ENCODE measurements at regions not wholly inside any gene's neighbourhood (a gene's known extent, or its start where the extent isn't known, plus 50 kb on each side); places are given as distances from the start of the nearest gene placed in this dataset.

DNA sequence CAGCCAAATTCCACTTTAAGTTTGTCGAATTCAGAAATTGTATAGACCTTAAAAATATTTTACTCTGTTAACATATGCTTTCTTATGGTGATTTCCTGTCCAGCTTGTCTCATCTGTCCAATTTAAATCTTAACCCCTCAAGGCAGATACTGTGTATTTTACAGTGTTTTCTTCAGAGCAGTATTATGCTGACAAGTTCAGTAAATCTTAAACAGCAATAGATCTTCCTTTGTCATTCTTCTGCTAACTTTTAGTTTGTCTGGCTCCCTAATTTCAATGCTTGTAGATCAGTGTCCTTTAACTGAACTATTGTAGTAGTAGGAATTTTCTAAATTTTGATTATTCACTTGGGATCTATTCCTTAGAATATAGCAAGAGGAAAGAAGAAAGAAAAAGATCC lies 52.8 kb upstream of the MEIS1 start:
- H4K5ac ChIP-seq (ENCODE audit: low read length) = no peak overlapping the region
- H3K23ac ChIP-seq (ENCODE audit: low read length) = no peak overlapping the region
- H3K18ac ChIP-seq (ENCODE audit: low read length) = no peak overlapping the region
- no peak for DNase-seq
- H2BK5ac ChIP-seq (ENCODE audit: low read length) = no peak overlapping the region
- no peak overlapping the region for H3K27ac ChIP-seq (ENCODE audit: low read depth, low read length)
- H4K8ac ChIP-seq (ENCODE audit: low read depth, low read length) = no peak overlapping the region
- H2BK120ac ChIP-seq (ENCODE audit: low read depth, low read length) = no peak overlapping the region
- no peak overlapping the region for H3K4ac ChIP-seq (ENCODE audit: low read depth, low read length)
- no peaks in the 10 kb centered on the region for H3K79me1 ChIP-seq (ENCODE audit: low read length)
- H3K36me3 ChIP-seq (ENCODE audit: control insufficient read depth, insufficient read depth, low read length) = no peaks in the 10 kb centered on the region
- H2BK15ac ChIP-seq (replicated peaks; ENCODE audit: low read depth) = no peak overlapping the region
- H3K79me2 ChIP-seq (ENCODE audit: control insufficient read depth, insufficient read depth, low read length) = no peaks in the 10 kb centered on the region
- no peak overlapping the region for H3K4me2 ChIP-seq (ENCODE audit: low read length)
- H3K4me1 ChIP-seq (ENCODE audit: control insufficient read depth, low read depth, low read length) = no peaks in the 10 kb centered on the region
- no peak overlapping the region for H3K4me3 ChIP-seq (ENCODE audit: low read length)
- H3K9ac ChIP-seq (ENCODE audit: low read length) = no peak overlapping the region
- H3K27me3 ChIP-seq (ENCODE audit: insufficient read depth, low read length, poor library complexity) = no peaks in the 10 kb centered on the region
- no peak overlapping the region for H3K56ac ChIP-seq (ENCODE audit: low read length)
- no CpG with 5 or more reads among the region's 1 CpG for WGBS (ENCODE audit: extremely low coverage, insufficient coverage, low lambda C conversion rate)
- no peak overlapping the region for H2AK5ac ChIP-seq (ENCODE audit: low read length)

DNA sequence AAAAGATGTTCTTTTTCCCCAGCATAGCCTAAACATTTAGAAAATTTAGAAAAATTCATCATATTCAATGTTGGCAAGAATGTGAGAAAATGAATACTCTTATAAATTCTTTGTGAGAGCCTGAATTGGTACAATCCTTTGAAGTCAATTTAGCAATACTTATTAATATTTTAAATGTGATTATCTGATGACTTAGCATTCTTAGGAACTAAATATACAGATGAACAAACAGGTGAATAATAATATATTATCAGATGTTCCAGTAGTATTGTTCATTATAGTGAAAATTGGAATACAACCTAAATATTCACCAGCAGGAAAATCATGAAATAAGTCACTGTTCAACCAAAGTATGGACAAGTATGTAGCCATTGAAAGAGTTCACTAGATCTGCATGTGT lies 55.5 kb upstream of the MEIS1 start:
- no peak overlapping the region for H2BK5ac ChIP-seq (ENCODE audit: low read length)
- H3K4me2 ChIP-seq (ENCODE audit: low read length) = no peak overlapping the region
- H3K27me3 ChIP-seq (ENCODE audit: insufficient read depth, low read length, poor library complexity) = no peaks in the 10 kb centered on the region
- H3K79me2 ChIP-seq (ENCODE audit: control insufficient read depth, insufficient read depth, low read length) = no peaks in the 10 kb centered on the region
- no peak overlapping the region for H3K9ac ChIP-seq (ENCODE audit: low read length)
- no peaks in the 10 kb centered on the region for H3K36me3 ChIP-seq (ENCODE audit: control insufficient read depth, insufficient read depth, low read length)
- H2BK120ac ChIP-seq (ENCODE audit: low read depth, low read length) = no peak overlapping the region
- no peaks in the 10 kb centered on the region for H3K79me1 ChIP-seq (ENCODE audit: low read length)
- H4K5ac ChIP-seq (ENCODE audit: low read length) = no peak overlapping the region
- no peak overlapping the region for H3K4me3 ChIP-seq (ENCODE audit: low read length)
- H4K8ac ChIP-seq (ENCODE audit: low read depth, low read length) = no peak overlapping the region
- no peak overlapping the region for H3K18ac ChIP-seq (ENCODE audit: low read length)
- no peaks in the 10 kb centered on the region for H3K4me1 ChIP-seq (ENCODE audit: control insufficient read depth, low read depth, low read length)
- no peak overlapping the region for H3K27ac ChIP-seq (ENCODE audit: low read depth, low read length)
- H3K23ac ChIP-seq (ENCODE audit: low read length) = no peak overlapping the region
- no peak overlapping the region for H2AK5ac ChIP-seq (ENCODE audit: low read length)
- H3K4ac ChIP-seq (ENCODE audit: low read depth, low read length) = no peak overlapping the region
- no peak overlapping the region for H2BK15ac ChIP-seq (replicated peaks; ENCODE audit: low read depth)
- H3K56ac ChIP-seq (ENCODE audit: low read length) = no peak overlapping the region
- DNase-seq = no peak

GRCh38 chr2:66377832-66378231 lies 57.1 kb upstream of the MEIS1 start:
- Histone ChIP-seq H3K18ac (ENCODE audit: low read length) (no peak overlapping the region), H3K27me3 (ENCODE audit: insufficient read depth, low read length, poor library complexity) (no peaks in the 10 kb centered on the region), H3K79me2 (ENCODE audit: control insufficient read depth, insufficient read depth, low read length) (no peaks in the 10 kb centered on the region), H3K4ac (ENCODE audit: low read depth, low read length) (no peak overlapping the region), H3K56ac (ENCODE audit: low read length) (no peak overlapping the region), H3K4me1 (ENCODE audit: control insufficient read depth, low read depth, low read length) (no peaks in the 10 kb centered on the region), H2BK120ac (ENCODE audit: low read depth, low read length) (no peak overlapping the region), H3K9ac (ENCODE audit: low read length) (no peak overlapping the region), H2BK5ac (ENCODE audit: low read length) (no peak overlapping the region), H3K4me2 (ENCODE audit: low read length) (no peak overlapping the region), H4K8ac (ENCODE audit: low read depth, low read length) (no peak overlapping the region), H3K4me3 (ENCODE audit: low read length) (no peak overlapping the region), H2BK15ac (replicated peaks; ENCODE audit: low read depth) (no peak overlapping the region), H2AK5ac (ENCODE audit: low read length) (no peak overlapping the region), H3K27ac (ENCODE audit: low read depth, low read length) (no peak overlapping the region), H3K36me3 (ENCODE audit: control insufficient read depth, insufficient read depth, low read length) (no peaks in the 10 kb centered on the region), H3K79me1 (ENCODE audit: low read length) (no peaks in the 10 kb centered on the region), H4K5ac (ENCODE audit: low read length) (no peak overlapping the region), H3K23ac (ENCODE audit: low read length) (no peak overlapping the region)
- DNase-seq = no peak
- whole genome bisulfite sequencing (ENCODE audit: extremely low coverage, insufficient coverage, low lambda C conversion rate) = no CpG with 5 or more reads among the region's 6 CpGs

- Histone ChIP-seq H3K4me1 (ENCODE audit: control insufficient read depth, low read depth, low read length) (no peaks in the 10 kb centered on the region), H2BK120ac (ENCODE audit: low read depth, low read length) (no peak overlapping the region), H3K4ac (ENCODE audit: low read depth, low read length) (no peak overlapping the region), H3K9ac (ENCODE audit: low read length) (no peak overlapping the region), H3K23ac (ENCODE audit: low read length) (no peak overlapping the region), H4K8ac (ENCODE audit: low read depth, low read length) (no peak overlapping the region), H2AK5ac (ENCODE audit: low read length) (no peak overlapping the region), H3K36me3 (ENCODE audit: control insufficient read depth, insufficient read depth, low read length) (no peaks in the 10 kb centered on the region), H3K27ac (ENCODE audit: low read depth, low read length) (no peak overlapping the region), H3K4me3 (ENCODE audit: low read length) (no peak overlapping the region), H3K56ac (ENCODE audit: low read length) (no peak overlapping the region), H3K79me1 (ENCODE audit: low read length) (no peaks in the 10 kb centered on the region), H3K79me2 (ENCODE audit: control insufficient read depth, insufficient read depth, low read length) (no peaks in the 10 kb centered on the region), H2BK15ac (replicated peaks; ENCODE audit: low read depth) (no peak overlapping the region), H3K27me3 (ENCODE audit: insufficient read depth, low read length, poor library complexity) (no peaks in the 10 kb centered on the region), H3K4me2 (ENCODE audit: low read length) (no peak overlapping the region), H2BK5ac (ENCODE audit: low read length) (no peak overlapping the region), H3K18ac (ENCODE audit: low read length) (no peak overlapping the region), H4K5ac (ENCODE audit: low read length) (no peak overlapping the region)
- DNase-seq = no peak
- no CpG with 5 or more reads among the region's 2 CpGs for WGBS (ENCODE audit: extremely low coverage, insufficient coverage, low lambda C conversion rate)
These were observed 64.1 kb upstream of the MEIS1 start for GRCh38 chr2:66370824-66371223.

GRCh38 chr2:66366619-66367018 lies 68.3 kb upstream of the MEIS1 start:
- Histone ChIP-seq H3K79me1 (ENCODE audit: low read length) (no peaks in the 10 kb centered on the region), H4K8ac (ENCODE audit: low read depth, low read length) (no peak overlapping the region), H3K23ac (ENCODE audit: low read length) (no peak overlapping the region), H3K4ac (ENCODE audit: low read depth, low read length) (peak overlapping the region; percentile 16), H3K18ac (ENCODE audit: low read length) (no peak overlapping the region), H4K5ac (ENCODE audit: low read length) (no peak overlapping the region), H3K56ac (ENCODE audit: low read length) (no peak overlapping the region), H3K36me3 (ENCODE audit: control insufficient read depth, insufficient read depth, low read length) (no peaks in the 10 kb centered on the region), H2BK15ac (replicated peaks; ENCODE audit: low read depth) (no peak overlapping the region), H3K27ac (ENCODE audit: low read depth, low read length) (no peak overlapping the region), H2AK5ac (ENCODE audit: low read length) (no peak overlapping the region), H2BK5ac (ENCODE audit: low read length) (no peak overlapping the region), H3K4me1 (ENCODE audit: control insufficient read depth, low read depth, low read length) (peaks cover 3% of the 10 kb centered on the region), H2BK120ac (ENCODE audit: low read depth, low read length) (no peak overlapping the region), H3K4me2 (ENCODE audit: low read length) (no peak overlapping the region), H3K79me2 (ENCODE audit: control insufficient read depth, insufficient read depth, low read length) (no peaks in the 10 kb centered on the region), H3K27me3 (ENCODE audit: insufficient read depth, low read length, poor library complexity) (no peaks in the 10 kb centered on the region), H3K4me3 (ENCODE audit: low read length) (no peak overlapping the region), H3K9ac (ENCODE audit: low read length) (no peak overlapping the region)
- DNase-seq = no peak
- WGBS (ENCODE audit: extremely low coverage, insufficient coverage, low lambda C conversion rate) = no CpG with 5 or more reads among the region's 2 CpGs

- Histone ChIP-seq H3K27me3 (ENCODE audit: insufficient read depth, low read length, poor library complexity) (no peaks in the 10 kb centered on the region), H3K4me3 (ENCODE audit: low read length) (no peak overlapping the region), H3K4me1 (ENCODE audit: control insufficient read depth, low read depth, low read length) (peaks cover 3% of the 10 kb centered on the region), H2AK5ac (ENCODE audit: low read length) (no peak overlapping the region), H2BK5ac (ENCODE audit: low read length) (no peak overlapping the region), H2BK15ac (replicated peaks; ENCODE audit: low read depth) (no peak overlapping the region), H3K79me2 (ENCODE audit: control insufficient read depth, insufficient read depth, low read length) (no peaks in the 10 kb centered on the region), H3K23ac (ENCODE audit: low read length) (no peak overlapping the region), H3K4me2 (ENCODE audit: low read length) (no peak overlapping the region), H3K27ac (ENCODE audit: low read depth, low read length) (no peak overlapping the region), H3K79me1 (ENCODE audit: low read length) (no peaks in the 10 kb centered on the region), H4K5ac (ENCODE audit: low read length) (no peak overlapping the region), H2BK120ac (ENCODE audit: low read depth, low read length) (no peak overlapping the region), H3K9ac (ENCODE audit: low read length) (no peak overlapping the region), H4K8ac (ENCODE audit: low read depth, low read length) (no peak overlapping the region), H3K18ac (ENCODE audit: low read length) (no peak overlapping the region), H3K56ac (ENCODE audit: low read length) (no peak overlapping the region), H3K36me3 (ENCODE audit: control insufficient read depth, insufficient read depth, low read length) (no peaks in the 10 kb centered on the region), H3K4ac (ENCODE audit: low read depth, low read length) (no peak overlapping the region)
- DNase-seq = no peak
- no CpG with 5 or more reads among the region's 7 CpGs for WGBS (ENCODE audit: extremely low coverage, insufficient coverage, low lambda C conversion rate)
These were observed 70.2 kb upstream of the MEIS1 start for GRCh38 chr2:66364495-66365333.

Measured in mesendoderm (in vitro differentiated cells).